Fibroblast of mammary gland (primary cell): ENCODE measurements at regions not wholly inside any gene's neighbourhood (a gene's known extent, or its start where the extent isn't known, plus 50 kb on each side); places are given as distances from the start of the nearest gene placed in this dataset.

ENCODE experiments used
- DNase-seq: peaks from one replicate; pipeline ENCODE4 v3.0.0-alpha.2; 2010; ENCODE audit warnings: low read depth
- H3K4me3 ChIP-seq: 2 replicates; pipeline ENCODE4 v1.5.1; 2011; ENCODE audit warnings: low read depth, mild to moderate bottlenecking, low read length, moderate library complexity; ENCODE audit not compliant: control insufficient read depth
- TF ChIP-seq, protein P1 (sequence below): conservative IDR thresholded peaks from 2 replicates; pipeline ENCODE4 v1.5.1; 2011; ENCODE audit warnings: low read depth, low read length, inconsistent platforms; ENCODE audit not compliant: control insufficient read depth, insufficient read depth

DNA sequence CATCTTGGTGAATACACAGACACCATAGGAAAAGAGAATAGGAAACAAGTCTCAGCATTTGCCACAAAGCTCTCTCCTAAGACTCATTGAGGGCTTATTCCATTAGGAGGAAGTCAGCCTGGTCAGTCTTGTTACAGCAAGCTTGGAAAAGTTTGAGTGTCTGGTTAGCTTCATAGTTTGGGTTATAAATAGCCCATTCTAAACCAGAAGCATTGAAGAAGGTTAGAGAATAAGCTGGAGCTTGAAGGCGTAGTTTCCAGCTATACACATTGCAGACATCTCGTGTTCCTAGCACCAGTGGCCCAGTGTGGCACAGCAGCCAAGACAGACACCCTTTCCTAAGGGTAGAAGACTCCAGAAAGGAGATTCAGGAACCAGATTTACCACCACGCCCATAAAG lies 168.8 kb upstream of the RBM19 start:
- no peak overlapping the region for H3K4me3 ChIP-seq
- TF ChIP-seq, protein P1, sequence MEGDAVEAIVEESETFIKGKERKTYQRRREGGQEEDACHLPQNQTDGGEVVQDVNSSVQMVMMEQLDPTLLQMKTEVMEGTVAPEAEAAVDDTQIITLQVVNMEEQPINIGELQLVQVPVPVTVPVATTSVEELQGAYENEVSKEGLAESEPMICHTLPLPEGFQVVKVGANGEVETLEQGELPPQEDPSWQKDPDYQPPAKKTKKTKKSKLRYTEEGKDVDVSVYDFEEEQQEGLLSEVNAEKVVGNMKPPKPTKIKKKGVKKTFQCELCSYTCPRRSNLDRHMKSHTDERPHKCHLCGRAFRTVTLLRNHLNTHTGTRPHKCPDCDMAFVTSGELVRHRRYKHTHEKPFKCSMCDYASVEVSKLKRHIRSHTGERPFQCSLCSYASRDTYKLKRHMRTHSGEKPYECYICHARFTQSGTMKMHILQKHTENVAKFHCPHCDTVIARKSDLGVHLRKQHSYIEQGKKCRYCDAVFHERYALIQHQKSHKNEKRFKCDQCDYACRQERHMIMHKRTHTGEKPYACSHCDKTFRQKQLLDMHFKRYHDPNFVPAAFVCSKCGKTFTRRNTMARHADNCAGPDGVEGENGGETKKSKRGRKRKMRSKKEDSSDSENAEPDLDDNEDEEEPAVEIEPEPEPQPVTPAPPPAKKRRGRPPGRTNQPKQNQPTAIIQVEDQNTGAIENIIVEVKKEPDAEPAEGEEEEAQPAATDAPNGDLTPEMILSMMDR = no peak
- no peak for DNase-seq

DNA sequence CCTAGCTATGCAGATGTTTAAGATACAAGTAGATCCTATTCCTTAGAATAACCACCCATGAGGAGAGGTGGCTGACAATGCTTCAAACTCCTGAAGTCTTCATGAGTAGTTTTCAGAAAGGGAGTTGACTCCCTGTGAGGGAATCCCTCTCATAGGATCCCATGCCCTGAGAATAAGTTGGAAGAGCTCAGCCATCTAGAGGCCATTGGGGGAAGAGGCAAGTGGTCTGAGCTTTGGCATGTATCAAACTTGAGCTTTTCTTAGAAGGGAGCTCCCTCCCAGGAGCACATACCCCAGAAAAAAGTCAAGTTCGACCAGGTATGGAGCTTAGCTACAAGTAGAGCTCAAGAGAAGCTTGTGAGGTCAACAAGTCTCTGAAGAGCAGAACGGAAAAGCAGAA lies 165.7 kb upstream of the RBM19 start:
- DNase-seq = no peak
- no peak overlapping the region for H3K4me3 ChIP-seq
- TF ChIP-seq, protein P1 = peak; percentile 15

DNA sequence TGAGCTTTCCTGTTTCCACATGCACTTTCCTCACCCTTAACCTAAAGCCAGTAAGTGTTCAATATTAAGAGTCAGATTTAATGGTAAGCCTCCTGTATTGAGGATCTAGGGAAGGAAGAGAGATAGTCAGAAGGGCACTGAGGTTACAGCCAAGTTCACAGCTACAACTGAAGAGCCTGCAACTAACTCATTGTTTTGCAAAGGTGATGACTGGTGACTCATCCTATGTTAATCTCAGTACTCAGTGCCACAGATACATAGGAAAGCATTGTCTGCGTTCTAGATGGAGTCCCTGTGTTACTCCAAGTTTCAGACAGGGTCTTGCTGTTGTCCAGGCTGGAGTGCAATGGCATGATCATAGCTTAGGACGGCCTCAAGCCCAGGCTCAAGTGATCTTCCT lies 157.0 kb upstream of the RBM19 start:
- no peak overlapping the region for H3K4me3 ChIP-seq
- DNase-seq = no peak
- TF ChIP-seq, protein P1 = no peak

DNA sequence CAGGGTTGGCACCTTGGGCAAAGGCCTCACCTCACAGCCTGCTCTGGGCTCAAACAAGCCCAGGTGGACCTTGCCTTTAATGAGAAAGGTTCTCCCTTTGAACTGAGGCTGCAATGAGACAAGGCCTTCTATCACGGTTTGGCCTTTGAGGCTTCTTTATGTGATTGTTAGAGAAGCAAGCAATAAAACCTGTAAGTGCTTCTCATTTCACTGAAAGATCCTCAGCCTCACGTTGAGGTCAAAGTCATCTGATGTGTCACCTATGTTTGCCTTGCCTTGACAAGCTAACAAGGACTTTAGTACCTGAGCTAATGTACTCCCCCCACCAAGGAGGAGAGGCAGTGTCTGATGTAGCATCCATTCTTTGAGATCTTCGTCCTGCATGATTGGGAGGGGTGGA lies 155.9 kb upstream of the RBM19 start:
- no peak for DNase-seq
- no peak overlapping the region for H3K4me3 ChIP-seq
- TF ChIP-seq, protein P1 = no peak

DNA sequence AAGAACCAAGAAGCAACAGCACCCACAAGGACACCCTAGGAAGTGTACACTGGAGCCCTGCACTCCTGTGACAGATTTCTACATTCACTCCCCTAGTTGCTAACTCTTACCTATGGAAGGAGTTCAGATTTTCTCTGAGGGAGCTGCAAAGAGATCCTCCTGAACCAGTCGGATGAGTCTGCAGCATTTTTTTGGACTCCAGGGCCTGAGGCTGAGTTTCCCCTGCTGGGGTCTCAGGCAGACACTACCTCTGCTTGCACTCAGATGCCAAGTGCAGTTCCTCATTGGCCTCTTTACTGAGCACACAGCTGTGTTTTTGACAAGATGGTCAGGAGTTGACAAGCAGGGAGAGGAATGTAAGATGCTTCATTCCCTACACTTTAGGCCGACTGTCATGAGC lies 153.2 kb upstream of the RBM19 start:
- TF ChIP-seq, protein P1 = no peak
- DNase-seq = no peak
- no peak overlapping the region for H3K4me3 ChIP-seq

DNA sequence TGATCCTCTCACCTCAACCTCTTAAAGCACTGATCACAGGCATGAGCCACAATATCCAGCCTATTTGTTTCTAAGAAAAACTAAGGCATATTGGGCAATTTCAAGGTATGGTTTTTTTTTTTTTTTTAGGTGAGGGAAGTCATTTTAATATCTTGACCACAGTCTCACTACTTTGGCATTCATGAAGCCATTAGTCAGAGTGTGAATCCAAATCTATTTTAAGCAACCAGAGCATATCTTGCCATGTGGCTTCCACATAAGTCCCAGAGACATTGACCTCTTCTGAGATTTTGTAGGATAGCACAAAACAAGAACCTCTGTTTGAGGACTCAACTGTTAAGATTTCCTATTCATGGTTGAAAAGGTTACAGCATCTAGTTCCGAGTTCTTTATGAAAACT lies 130.3 kb upstream of the RBM19 start:
- no peak overlapping the region for H3K4me3 ChIP-seq
- TF ChIP-seq, protein P1 = no peak
- DNase-seq = peak; percentile 46

DNA sequence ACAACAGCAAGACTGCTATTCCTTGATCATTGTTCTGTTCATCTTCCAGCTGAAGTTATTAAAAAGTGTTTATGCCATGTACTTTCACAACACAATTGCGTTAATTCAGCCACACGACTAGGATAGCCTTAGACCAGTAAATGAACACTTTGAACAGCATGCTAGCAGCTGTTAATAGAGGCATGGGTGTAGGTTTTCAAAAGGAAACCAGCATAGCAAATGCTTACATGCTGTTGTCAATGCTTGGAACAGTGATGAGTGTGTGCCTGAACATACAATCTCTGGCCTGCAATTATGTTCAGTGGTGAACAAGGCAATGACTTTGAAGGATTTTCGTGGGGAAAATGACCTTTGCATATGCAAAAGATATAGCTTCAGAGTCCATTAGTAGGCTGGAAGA lies 127.4 kb upstream of the RBM19 start:
- TF ChIP-seq, protein P1 = no peak
- H3K4me3 ChIP-seq = no peak overlapping the region
- DNase-seq = no peak
